ENCODE measurements at regions not wholly inside any gene's neighbourhood (a gene's known extent, or its start where the extent isn't known, plus 50 kb on each side); places are given as distances from the start of the nearest gene placed in this dataset.

DNA sequence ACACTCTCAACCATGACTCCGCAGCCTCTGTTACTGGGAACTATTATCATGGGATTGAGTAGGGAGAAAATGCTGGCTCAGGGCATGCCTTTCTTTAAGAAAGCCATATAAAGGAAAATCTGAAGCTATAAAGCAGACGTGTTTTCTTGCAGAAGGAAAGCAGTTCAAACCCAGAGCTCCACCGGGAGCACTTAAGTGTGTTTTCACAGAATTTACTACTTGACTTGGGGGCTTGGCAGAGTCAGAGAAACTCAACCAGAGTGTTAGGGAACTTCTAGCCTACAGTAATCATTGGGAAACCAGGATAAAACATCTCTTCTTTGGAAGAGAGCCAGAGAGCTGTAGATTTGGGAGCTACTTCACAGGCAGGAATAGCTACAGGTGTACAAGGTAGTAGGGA is 283.4 kb upstream of the ADRA1B start:
- DNase-seq (ENCODE audit: low read depth in 4 of 4, low spot score in 3 of 4) = peak in 1 of 4 donors; percentile 5

DNA sequence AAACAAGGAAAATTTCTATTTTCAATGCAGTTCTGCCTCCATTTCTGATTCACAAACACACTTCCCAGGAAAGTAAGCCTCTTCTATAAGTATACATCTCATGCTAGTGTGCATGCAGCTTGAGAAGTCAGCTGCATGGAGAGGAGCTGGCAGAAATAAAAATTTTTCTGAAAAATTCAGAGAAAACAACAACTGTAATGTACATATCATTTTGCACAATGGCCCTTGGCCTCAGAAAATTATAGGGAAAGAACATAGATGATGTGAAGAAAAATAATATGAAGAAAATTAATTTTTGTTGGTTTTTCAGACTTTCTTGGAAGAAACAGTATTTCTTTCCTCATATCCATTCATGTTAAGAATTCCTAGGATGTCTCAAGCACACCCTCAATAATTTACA is 277.8 kb upstream of the ADRA1B start:
- DNase-seq (ENCODE audit: low read depth in 4 of 4, low spot score in 3 of 4) = no peak

DNA sequence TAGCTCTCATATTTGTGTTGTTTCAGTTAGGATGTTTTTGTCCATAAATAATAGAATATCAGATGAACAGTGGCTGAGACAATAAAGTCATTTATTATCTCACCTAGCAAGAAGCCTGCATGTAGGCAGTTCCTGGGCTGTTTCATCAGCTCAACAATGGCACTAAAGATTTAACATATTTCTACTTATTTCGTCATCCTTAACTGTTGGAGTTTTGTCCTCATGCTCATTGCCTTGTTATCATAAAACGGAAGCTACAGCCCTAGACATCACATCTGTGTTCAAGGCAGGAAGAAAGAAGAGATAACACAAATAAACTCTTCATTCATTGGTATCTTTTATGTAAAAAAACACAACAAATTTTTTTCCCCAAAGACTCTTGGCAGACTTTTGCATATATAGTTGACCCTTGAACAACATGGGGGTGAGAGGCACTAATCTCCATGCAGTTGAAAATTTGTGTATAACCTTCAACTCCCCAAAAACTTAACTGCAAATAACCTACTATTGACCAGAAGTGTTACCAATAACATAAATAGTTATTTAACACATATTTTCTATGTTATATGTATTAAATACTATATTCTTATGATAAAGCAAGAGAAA is 277.2 kb upstream of the ADRA1B start:
- DNase-seq (ENCODE audit: low read depth in 4 of 4, low spot score in 3 of 4) = no peak

DNA sequence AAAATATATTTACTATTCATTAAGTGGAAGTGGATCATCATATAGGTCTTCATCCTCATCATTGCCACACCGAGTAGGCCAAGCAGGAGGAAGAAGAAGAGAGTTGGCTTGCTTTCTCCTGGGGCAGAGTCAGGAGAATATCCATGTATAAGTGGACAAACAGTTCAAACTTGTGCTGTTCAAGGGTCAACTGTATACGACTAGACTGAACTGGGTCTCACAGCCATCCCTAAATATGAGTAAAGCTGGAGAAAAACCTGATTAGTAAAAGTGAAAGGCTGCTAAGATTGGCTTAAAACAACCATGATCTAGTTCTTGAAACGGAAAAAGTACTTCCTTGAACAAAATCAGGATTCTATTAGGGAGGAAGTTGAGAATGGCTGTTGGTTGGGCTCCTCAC is 276.7 kb upstream of the ADRA1B start:
- DNase-seq (ENCODE audit: low read depth in 4 of 4, low spot score in 3 of 4) = no peak

DNA sequence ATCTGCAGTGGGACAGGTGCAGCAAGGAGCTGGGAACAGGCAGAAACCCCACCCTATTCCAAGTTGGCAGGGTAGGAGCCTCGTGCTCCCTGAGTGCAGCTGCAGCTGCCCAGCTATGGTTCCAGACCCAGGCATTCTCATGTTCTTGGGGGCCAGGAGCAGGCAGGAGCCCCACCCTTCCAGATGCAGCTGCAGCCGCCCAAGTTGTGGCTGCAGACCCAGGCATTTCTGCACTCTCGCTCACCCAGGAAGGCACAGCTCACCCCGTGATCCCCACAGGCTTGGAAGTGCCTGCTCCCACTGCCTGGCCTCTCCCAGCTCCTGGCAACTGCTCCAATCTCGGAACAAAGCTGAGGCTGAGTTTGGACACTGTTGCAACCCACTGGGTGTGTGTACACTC is 275.8 kb upstream of the ADRA1B start:
- no peak for DNase-seq (ENCODE audit: low read depth in 4 of 4, low spot score in 3 of 4)

DNA sequence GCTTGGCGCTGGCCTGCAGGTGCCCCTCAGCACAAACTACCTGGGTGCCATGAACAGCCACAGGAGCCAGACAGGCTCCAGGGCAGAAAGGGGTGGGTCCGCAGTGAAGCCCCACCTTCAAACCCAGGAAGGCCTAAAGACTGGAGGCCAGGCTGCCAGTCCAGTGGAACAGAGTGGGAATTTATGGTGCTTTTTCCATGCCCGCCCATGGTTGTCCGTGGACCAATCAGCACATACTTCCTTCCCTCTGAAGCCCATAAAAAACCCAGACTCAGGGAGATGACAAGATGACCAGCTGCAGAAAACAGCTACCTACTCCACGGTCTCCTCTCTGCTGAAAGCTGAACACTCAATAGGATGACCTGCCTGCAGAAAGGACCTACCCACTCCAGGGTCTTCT is 275.4 kb upstream of the ADRA1B start:
- no peak for DNase-seq (ENCODE audit: low read depth in 4 of 4, low spot score in 3 of 4)

DNA sequence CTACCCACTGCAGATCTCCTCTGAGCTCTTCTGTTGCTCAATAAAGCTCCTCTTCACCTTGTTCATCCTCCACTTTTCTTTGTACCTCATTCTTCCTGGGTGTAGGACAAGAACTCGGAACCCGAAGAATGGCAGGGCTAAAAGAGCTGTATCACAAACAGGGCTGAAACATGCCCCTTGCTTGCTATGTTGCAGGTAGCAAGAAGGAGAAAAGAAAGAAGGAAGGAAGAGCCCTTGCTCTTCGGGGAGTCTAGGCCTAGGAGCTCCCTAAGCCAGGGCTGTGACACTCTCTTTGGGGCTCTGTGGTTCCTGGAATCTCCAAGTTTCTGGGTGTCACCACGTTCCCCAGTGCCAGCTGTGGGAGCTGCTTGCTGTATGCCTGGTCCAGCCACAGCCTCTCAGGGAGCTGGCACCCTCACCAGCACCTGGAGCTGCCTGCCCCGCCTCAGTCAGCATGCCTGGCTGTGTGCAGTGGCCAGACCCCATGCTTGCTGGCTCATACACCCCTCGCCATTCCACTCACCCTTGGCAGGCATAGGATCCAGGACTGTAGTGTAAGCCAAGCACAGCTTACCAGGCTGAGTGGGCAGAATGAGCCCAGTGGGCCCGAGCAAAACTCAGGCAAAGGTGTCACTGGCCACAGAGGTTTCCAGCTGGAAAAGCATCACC is 274.8 kb upstream of the ADRA1B start:
- no peak for DNase-seq (ENCODE audit: low read depth in 4 of 4, low spot score in 3 of 4)

DNA sequence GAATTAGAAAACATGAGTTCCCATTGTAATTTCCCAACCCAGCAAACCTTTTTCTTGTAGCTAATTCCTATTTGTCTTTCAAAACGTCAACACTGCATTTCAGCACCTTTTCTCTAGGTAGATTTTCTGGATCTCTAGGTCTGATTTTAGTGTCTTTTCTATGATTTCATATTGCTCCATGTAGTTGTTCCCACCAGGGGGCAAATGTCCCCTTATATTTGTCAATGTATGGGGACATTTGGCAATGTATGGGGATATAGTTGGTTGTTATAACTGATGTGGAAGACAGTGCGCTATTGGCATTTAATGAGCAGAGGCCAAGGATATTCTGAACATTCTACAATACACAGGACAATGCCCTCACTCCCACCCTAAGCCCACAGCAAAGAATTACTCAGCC is 273.9 kb upstream of the ADRA1B start:
- DNase-seq (ENCODE audit: low read depth in 4 of 4, low spot score in 3 of 4) = no peak

DNA sequence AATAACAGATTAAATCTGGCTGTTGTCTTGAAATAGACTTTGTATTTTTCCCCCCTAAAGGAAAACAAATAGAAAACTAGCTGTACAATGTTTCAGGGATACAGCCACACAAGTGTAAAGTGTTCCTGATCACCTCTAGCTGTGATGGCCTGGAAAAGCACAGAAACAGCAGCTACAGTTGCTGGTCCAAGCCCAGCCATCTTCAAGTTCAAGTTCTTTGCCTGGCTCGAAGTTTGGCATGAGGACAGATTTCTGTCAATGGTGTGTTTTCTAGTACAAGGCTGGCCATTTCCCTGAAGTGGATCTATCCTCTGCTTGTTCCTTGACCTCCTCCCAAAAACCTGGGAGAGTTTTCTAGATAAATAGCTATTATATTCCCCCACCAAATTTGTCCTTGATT is 272.2 kb upstream of the ADRA1B start:
- DNase-seq (ENCODE audit: low read depth in 4 of 4, low spot score in 3 of 4) = no peak

DNA sequence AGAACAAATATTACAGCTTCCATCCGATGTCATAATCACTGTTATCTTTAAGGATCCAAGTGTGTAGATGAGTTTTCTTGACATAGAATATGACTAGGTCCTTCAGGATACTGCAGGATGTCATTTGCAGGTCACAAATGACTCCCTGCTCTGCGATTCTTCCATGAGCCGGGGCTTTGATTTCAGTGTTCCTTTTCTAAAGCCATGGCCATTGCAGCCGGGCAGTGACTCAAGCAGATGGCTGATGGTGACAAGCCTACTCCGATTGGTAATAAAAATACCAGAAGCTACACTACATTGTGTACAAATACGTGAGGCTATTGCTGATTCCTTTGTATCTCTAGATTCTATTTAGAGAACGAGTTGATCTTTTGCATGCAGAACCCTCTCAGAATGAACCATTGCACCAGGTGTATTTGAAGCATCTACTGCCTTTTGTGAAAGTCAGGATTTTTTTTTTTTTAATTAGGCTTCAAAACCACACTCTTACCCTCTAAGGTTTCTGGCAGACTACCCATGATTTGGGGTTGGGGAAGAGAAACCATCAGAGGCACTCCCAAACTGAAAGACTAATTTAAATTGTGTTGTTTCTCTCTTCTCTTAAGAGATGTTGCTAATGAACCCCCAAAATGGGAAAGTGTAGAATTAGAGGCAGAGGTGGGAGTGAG is 271.0 kb upstream of the ADRA1B start:
- DNase-seq (ENCODE audit: low read depth in 4 of 4, low spot score in 3 of 4) = no peak

DNA sequence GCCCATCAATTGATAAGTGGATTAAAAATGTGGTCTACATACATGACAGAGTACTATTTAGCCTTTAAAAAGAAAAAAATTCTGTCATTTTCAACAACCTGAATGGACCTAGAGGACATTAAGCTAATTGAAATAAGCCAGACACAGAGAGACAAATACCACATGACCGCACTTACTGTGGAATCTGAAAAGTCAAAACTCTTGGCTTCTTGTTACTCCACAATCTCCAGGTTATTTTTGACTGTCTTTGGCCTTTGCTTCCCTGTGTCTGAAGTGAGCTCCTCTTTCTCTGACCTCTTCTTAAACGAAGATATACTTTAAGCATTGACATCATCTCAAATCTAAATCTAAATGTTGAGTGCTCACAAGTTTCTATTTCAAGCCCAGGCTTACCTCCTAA is 265.5 kb upstream of the ADRA1B start:
- DNase-seq (ENCODE audit: low read depth in 4 of 4, low spot score in 3 of 4) = no peak

DNA sequence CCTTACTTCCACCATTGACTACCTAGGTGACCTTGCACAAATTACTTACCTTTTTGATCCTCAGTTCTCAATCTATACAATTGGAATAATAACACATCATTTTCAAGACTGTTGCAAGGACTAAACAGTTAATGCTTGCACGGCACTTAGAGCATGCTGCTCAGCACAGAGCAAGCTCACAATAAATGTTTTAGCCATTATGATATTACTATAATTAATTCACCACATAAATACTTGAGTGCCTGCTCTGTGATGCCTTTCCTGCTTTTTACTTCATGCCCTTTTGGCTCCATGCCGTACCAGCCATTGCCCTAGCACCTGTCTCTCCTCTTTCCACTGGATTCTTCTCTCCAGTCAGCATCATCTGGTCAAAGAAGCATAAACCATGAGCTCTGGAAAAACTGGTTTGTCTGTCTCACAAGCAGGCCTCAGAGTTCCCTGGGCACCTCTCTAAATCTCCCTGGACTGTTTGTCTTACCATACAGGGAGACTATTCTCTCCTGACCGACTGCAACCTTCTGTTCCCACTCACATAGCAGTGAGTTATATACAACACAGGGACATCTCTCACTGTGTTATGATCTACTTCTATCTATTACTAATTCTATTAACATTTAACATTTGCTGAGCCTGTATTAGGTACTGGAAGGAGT is 260.4 kb upstream of the ADRA1B start:
- no peak for DNase-seq (ENCODE audit: low read depth in 4 of 4, low spot score in 3 of 4)

DNA sequence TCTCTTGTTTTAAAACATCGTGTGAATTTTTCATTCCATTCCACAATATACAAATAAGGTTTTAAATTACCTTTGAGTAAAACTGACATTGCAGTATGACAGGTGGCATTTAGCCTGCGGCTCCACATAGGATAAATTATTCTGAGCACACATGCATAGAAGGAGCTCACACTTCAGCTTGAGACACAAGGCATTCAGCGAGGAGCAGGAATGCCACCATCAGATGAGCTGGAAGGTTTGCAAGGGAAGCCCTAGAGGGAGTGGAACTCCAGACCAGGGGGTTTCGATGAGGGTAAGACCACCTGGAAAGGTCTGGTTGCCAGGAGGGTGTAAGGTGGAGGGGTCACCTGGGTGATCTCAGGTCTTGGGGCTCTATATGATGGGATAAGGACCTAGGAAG is 259.0 kb upstream of the ADRA1B start:
- DNase-seq (ENCODE audit: low read depth in 4 of 4, low spot score in 3 of 4) = no peak

DNA sequence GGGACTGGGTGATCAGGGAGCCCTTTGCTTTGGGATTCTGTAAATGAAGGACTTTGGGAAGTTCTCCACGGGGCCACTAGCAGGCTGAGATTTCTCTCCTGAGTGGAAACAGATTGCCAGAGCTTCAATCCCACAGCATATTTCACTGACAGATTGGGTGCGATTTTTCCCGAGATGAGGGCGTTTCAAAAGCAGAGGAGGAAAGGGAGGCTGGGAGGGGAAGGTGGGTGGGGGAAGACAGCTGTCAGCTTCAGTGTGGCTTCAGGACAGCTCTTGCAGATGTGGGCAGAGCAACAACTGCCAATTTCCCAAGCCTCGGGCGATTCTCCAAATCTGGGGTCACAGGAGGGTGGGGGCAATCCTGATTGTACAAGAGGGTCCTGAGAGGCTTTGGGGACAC is 258.5 kb upstream of the ADRA1B start:
- DNase-seq (ENCODE audit: low read depth in 4 of 4, low spot score in 3 of 4) = no peak

DNA sequence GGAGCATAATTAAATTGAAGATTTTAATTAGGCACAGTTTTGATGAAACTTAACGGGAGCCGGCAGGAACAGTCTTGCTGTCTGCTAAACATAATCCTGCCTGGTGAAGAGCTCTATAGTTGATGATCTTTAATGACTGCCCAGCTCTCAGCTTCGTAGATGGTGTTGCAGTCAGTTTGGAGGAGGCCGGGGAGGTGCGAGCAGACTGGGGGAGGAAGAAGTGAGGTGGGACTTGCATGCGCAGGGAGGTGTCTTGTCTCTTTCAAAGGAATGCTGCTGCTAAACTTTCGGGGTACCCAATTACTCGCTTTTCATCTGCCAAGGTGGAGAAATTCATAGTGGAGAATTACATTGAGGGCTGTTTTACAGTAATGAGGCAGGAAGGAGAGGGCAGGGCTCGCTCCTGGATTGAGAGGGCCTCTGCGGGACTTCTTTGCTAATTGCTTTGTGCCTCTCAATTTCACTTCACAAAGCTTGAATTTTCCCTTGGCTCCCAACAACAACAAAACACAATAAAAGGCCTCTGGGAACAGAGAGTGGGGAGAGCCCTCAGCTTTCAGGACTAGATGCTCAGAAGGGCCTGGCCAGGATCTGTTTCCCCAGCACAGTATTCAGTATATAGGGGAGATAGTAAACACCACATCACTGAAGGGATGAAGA is 257.9 kb upstream of the ADRA1B start:
- DNase-seq (ENCODE audit: low read depth in 4 of 4, low spot score in 3 of 4) = no peak

DNA sequence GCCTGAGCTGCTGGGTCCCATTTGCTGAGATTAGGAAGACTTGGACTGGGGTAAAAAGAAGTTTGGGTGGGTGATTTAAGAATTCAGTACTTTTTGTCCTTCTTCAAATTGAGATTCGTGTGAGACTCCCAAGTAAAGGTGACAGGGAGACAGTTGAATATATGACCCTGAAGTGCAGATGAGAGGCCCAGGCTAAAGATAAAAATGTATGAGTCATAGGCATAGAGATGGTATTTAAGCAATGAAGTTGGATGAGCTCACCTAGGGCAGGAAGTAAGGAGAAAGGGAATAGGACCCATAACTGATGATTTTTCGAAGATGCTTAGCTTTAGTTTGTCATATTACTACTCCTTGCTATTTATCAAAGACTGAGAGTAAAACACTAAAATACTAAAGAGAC is 255.9 kb upstream of the ADRA1B start:
- DNase-seq (ENCODE audit: low read depth in 4 of 4, low spot score in 3 of 4) = no peak

DNA sequence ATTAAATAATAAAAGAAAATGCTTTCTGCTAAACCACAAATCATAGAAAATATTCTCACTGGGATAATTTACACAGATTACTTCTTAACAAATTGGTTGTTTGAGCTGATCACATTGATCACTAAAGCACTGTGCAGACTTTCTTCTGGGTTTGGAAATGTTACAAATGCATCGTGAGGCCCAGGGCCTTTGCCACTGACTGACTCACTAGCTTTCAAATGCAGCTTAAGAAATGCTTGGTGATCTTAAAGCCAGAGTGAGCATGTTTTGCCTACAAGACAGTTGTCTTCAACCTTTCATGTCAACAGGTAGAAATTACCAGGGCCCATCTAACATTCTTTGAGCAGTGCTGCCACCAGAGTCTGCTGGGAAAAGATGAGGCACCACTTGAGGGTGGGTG is 252.3 kb upstream of the ADRA1B start:
- DNase-seq (ENCODE audit: low read depth in 4 of 4, low spot score in 3 of 4) = no peak

DNA sequence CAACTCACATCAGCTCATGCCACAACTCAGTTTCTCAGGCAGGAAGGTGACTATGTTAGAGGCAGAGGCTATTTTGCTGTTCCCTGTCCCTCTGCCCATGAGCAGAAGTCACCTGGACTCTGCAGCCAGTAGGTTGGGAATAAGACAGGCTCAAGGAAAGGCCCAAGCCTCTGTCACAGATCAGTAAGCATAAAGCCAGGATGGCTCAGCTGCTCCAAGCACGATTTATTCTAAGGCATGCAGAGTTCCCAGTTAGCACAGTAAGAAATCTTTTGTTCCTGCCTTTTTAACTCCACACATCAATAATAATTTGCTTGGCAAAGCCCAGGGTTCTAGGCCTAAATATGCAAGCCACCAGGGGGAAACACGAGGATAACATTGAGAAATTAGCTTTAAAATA is 249.0 kb upstream of the ADRA1B start:
- DNase-seq (ENCODE audit: low read depth in 4 of 4, low spot score in 3 of 4) = peak in 1 of 4 donors; percentile 5

DNA sequence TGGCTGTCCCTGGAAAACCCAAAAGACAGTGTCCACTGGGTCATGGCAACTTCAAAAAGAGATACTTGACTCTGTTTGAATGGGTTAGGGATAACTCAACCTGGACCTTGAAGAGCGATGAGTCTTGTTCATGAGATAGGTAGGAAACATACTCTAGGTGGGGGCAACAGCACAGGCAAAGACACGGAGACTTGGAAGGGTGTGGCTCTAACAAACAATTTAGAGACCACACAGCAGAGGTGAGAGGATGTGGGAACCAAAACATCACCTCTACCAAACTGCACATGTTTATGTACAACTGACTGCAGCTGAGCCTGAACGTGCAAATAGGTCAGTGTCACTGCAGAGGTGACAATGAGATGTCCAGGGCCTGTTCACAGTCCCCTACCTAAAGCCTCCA is 247.7 kb upstream of the ADRA1B start:
- no peak for DNase-seq (ENCODE audit: low read depth in 4 of 4, low spot score in 3 of 4)

DNA sequence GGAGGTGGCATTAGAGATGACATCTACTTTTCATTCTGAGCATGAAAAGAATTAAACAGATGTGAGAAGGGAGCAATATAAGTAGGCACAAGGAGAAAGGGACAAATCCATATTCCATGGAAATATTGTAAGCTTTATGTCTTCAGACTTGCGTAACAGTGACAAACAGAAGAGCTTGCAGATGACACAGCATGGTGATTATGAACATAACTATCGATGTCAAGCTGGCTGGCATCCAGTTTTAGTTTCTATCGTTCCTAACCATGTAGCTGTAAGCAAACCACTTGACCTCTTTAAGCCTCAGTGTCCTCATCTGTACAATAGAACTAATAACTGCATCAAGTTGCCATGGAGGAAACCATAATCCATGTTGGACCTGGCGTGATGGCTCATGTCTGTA is 246.7 kb upstream of the ADRA1B start:
- no peak for DNase-seq (ENCODE audit: low read depth in 4 of 4, low spot score in 3 of 4)

DNA sequence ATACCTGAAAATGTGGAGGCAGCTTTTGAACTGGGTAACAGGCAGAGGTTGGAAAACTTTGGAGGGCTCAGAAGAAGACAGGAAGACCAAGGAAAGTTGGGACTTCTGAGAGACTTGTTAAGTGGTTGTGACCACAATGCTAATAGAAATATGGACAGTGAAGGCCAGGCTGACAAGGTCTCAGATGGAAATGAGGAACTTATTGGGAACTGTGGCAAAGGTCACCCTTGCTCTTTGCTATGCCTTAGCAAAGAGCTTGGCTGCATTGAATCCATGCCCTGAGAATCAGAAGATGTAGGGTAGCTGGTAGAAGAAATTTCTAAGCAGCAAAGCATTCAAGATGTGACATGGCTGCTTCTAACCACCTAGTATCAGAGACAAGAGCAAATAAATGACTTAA is 244.4 kb upstream of the ADRA1B start:
- DNase-seq (ENCODE audit: low read depth in 4 of 4, low spot score in 3 of 4) = no peak
